T-cell (primary cell): ENCODE measurements at regions not wholly inside any gene's neighbourhood (a gene's known extent, or its start where the extent isn't known, plus 50 kb on each side); places are given as distances from the start of the nearest gene placed in this dataset.

Source experiments
- ATAC-seq, 4 experiments: fragments of 200-7000 bp in 3 of 4; fragments of 150-1000 bp in 1 of 4; cut with Tn5 transposase; replicated peaks in 1 of 4; 1 replicate in 3 of 4; 2 replicates in 1 of 4; pipeline ENCODE4 v1.10.0; 2021; ENCODE audit warnings: moderate library complexity in 3 of 4, mild to moderate bottlenecking in 2 of 4, moderate number of reproducible peaks in 1 of 4
- CTCF ChIA-PET, 2 donors: fragments of 300-600 bp; sonication (Branson Sonifier 250); formaldehyde crosslinking; loops; one replicate each; lab custom pipeline; 2022; ENCODE audit warnings: antibody characterized with exemption in 2 of 2; lab: Charles Lee
- POLR2A ChIA-PET, 2 donors: fragments of 300-600 bp; sonication (Branson Sonifier 250); formaldehyde crosslinking; loops; one replicate each; lab custom pipeline; 2022; ENCODE audit warnings: antibody characterized with exemption in 2 of 2; lab: Charles Lee
- DNase-seq, 35 experiments: peaks; one replicate each; pipeline versions ENCODE4 v3.0.0 to v3.0.0-alpha.2; 2013 to 2023
- H3K27ac ChIP-seq: one replicate; pipeline ENCODE4 v1.5.1; 2013; ENCODE audit warnings: low read length
- H3K27me3 ChIP-seq, 2 experiments: replicated peaks in 1 of 2; 1 replicate in 1 of 2; 2 replicates in 1 of 2; pipeline versions ENCODE4 v1.6.1 to v1.7.0; 2013; ENCODE audit warnings: low read length in 1 of 2, mixed read lengths in 1 of 2; ENCODE audit not compliant: control insufficient read depth in 2 of 2, insufficient read depth in 2 of 2; ENCODE audit errors: extremely low read depth in 1 of 2
- H3K36me3 ChIP-seq, 2 donors: 1 replicate in 1 of 2; 2 replicates in 1 of 2; pipeline versions ENCODE4 v1.6.1 to v1.7.0; 2013; ENCODE audit warnings: low read length in 1 of 2; ENCODE audit not compliant: control insufficient read depth in 2 of 2, insufficient read depth in 1 of 2; ENCODE audit errors: extremely low read depth in 1 of 2
- H3K4me1 ChIP-seq, 2 experiments: 1 replicate in 1 of 2; 2 replicates in 1 of 2; pipeline versions ENCODE4 v1.6.1 to v1.7.0; 2013; ENCODE audit warnings: low read length in 2 of 2, mixed read lengths in 1 of 2; ENCODE audit not compliant: insufficient read depth in 2 of 2, control insufficient read depth in 1 of 2; ENCODE audit errors: extremely low read depth in 1 of 2
- H3K4me3 ChIP-seq, 2 donors: 1 replicate in 1 of 2; 2 replicates in 1 of 2; pipeline versions ENCODE4 v1.5.1 to v1.7.0; 2013; ENCODE audit warnings: mild to moderate bottlenecking in 2 of 2, low read length in 1 of 2, moderate library complexity in 1 of 2; ENCODE audit not compliant: control insufficient read depth in 1 of 2; ENCODE audit errors: extremely low read depth in 1 of 2
- H3K9me3 ChIP-seq: 2 replicates; pipeline ENCODE4 v1.7.0; 2013
- H3K27ac Mint-ChIP-seq, 2 donors: one replicate each; pipeline ENCODE4 v1.8.0; 2020 to 2021; ENCODE audit warnings: mild to moderate bottlenecking in 2 of 2, mixed read lengths in 2 of 2
- H3K27me3 Mint-ChIP-seq, 2 donors: one replicate each; pipeline ENCODE4 v1.8.0; 2021 to 2022; ENCODE audit warnings: mixed read lengths in 2 of 2
- H3K36me3 Mint-ChIP-seq: one replicate; pipeline ENCODE4 v1.8.0; 2021; ENCODE audit warnings: mixed read lengths
- H3K4me1 Mint-ChIP-seq, 3 donors: one replicate each; pipeline ENCODE4 v1.8.0; 2020 to 2022; ENCODE audit warnings: mixed read lengths in 3 of 3, mild to moderate bottlenecking in 1 of 3
- H3K4me3 Mint-ChIP-seq, 3 donors: one replicate each; pipeline ENCODE4 v1.8.0; 2020 to 2022; ENCODE audit warnings: mild to moderate bottlenecking in 3 of 3, mixed read lengths in 3 of 3, moderate library complexity in 3 of 3
- H3K9me3 Mint-ChIP-seq, 3 donors: one replicate each; pipeline ENCODE4 v1.8.0; 2020 to 2022; ENCODE audit warnings: mixed read lengths in 3 of 3
- WGBS: methylation state at CpG from one replicate; pipeline ENCODE4 v1.1.5; 2013; ENCODE audit warnings: missing lambda C conversion rate; ENCODE audit not compliant: insufficient coverage; 5-methylcytosine and 5-hydroxymethylcytosine counted together

GRCh38 chr11:134864968-134865305 is 452.9 kb upstream of the B3GAT1 start:
- Mint-ChIP-seq H3K4me3 (no peak overlapping the region), H3K36me3 (no peaks in the 10 kb centered on the region), H3K9me3 (no peaks in the 10 kb centered on the region), H3K27ac (no peak overlapping the region), H3K27me3 (peaks cover 2 to 4% of the 10 kb centered on the region in 2 donors), H3K4me1 (peaks cover 3 to 10% (median 4%) of the 10 kb centered on the region in 3 donors)
- Histone ChIP-seq H3K4me1 (peaks cover 0 to 6% of the 10 kb centered on the region in 2 experiments), H3K27ac (no peak overlapping the region), H3K27me3 (peaks cover 0 to 5% of the 10 kb centered on the region in 2 experiments), H3K9me3 (no peaks in the 10 kb centered on the region), H3K4me3 (no peak overlapping the region), H3K36me3 (no peaks in the 10 kb centered on the region)
- DNase-seq (no peak), ATAC-seq (no peak)
- WGBS = 85% methylated on average over 3 of the region's 6 CpGs
- POLR2A ChIA-PET = no interaction called here
- CTCF ChIA-PET = no interaction called here

GRCh38 chr11:134864233-134864967 is 452.4 kb upstream of the B3GAT1 start:
- ATAC-seq (no peak), DNase-seq (no peak)
- H3K36me3 Mint-ChIP-seq = no peaks in the 10 kb centered on the region
- 80% methylated on average over 17 of the region's 23 CpGs for whole genome bisulfite sequencing
- Histone ChIP-seq H3K4me1 (peaks cover 0 to 6% of the 10 kb centered on the region in 2 experiments), H3K36me3 (no peaks in the 10 kb centered on the region), H3K4me3 (no peak overlapping the region), H3K27me3 (peaks cover 0 to 6% of the 10 kb centered on the region in 2 experiments), H3K27ac (no peak overlapping the region), H3K9me3 (no peaks in the 10 kb centered on the region)
- CTCF ChIA-PET = no interaction called here
- POLR2A ChIA-PET = no interaction called here
- H3K27ac Mint-ChIP-seq = no peak overlapping the region
- H3K4me3 Mint-ChIP-seq = no peak overlapping the region
- peaks cover 3 to 10% (median 4%) of the 10 kb centered on the region in 3 donors for H3K4me1 Mint-ChIP-seq
- H3K9me3 Mint-ChIP-seq = no peaks in the 10 kb centered on the region
- peaks cover 4% of the 10 kb centered on the region in 2 donors for H3K27me3 Mint-ChIP-seq

GRCh38 chr11:134863294-134863693 is 451.3 kb upstream of the B3GAT1 start:
- H3K4me3 ChIP-seq = no peak overlapping the region
- Mint-ChIP-seq H3K4me1 (peaks cover 3 to 5% (median 3%) of the 10 kb centered on the region in 3 donors), H3K27me3 (peaks cover 4% of the 10 kb centered on the region in 2 donors), H3K36me3 (no peaks in the 10 kb centered on the region), H3K27ac (no peak overlapping the region), H3K9me3 (no peaks in the 10 kb centered on the region), H3K4me3 (no peak overlapping the region)
- H3K4me1 ChIP-seq = peaks cover 0 to under 1% of the 10 kb centered on the region in 2 experiments
- ATAC-seq (no peak), DNase-seq (no peak)
- H3K36me3 ChIP-seq = no peaks in the 10 kb centered on the region
- 78% methylated on average over 8 of the region's 9 CpGs for WGBS
- ChIA-PET POLR2A (no interaction called here), CTCF (no interaction called here)
- H3K27me3 ChIP-seq = peaks cover 0 to 10% of the 10 kb centered on the region in 2 experiments
- no peaks in the 10 kb centered on the region for H3K9me3 ChIP-seq
- no peak overlapping the region for H3K27ac ChIP-seq

GRCh38 chr11:134862587-134863195 is 450.6 kb upstream of the B3GAT1 start:
- no peak overlapping the region for H3K27ac ChIP-seq
- DNase-seq (no peak), ATAC-seq (no peak)
- H3K4me3 Mint-ChIP-seq = no peak overlapping the region
- ChIA-PET POLR2A (no interaction called here), CTCF (no interaction called here)
- H3K27me3 Mint-ChIP-seq = peaks cover 0 to 6% of the 10 kb centered on the region in 2 donors
- WGBS = 67% methylated on average over 1 of the region's 10 CpGs
- H3K36me3 ChIP-seq = no peaks in the 10 kb centered on the region
- H3K4me1 Mint-ChIP-seq = no peaks in the 10 kb centered on the region
- H3K9me3 ChIP-seq = no peaks in the 10 kb centered on the region
- H3K9me3 Mint-ChIP-seq = no peaks in the 10 kb centered on the region
- no peaks in the 10 kb centered on the region for H3K4me1 ChIP-seq
- no peak overlapping the region for H3K27ac Mint-ChIP-seq
- H3K27me3 ChIP-seq = peaks cover 0 to 10% of the 10 kb centered on the region in 2 experiments
- H3K4me3 ChIP-seq = no peak overlapping the region
- H3K36me3 Mint-ChIP-seq = no peaks in the 10 kb centered on the region

- no peaks in the 10 kb centered on the region for H3K36me3 ChIP-seq
- H3K4me3 ChIP-seq = no peak overlapping the region
- DNase-seq = no peak
- no peak overlapping the region for H3K27ac ChIP-seq
- no peaks in the 10 kb centered on the region for H3K9me3 ChIP-seq
- ChIA-PET POLR2A (no interaction called here), CTCF (no interaction called here)
- WGBS = no CpG with 5 or more reads among the region's 5 CpGs
- Mint-ChIP-seq H3K4me3 (no peak overlapping the region), H3K27me3 (peaks cover 0 to 6% of the 10 kb centered on the region in 2 donors), H3K4me1 (no peaks in the 10 kb centered on the region), H3K9me3 (no peaks in the 10 kb centered on the region), H3K27ac (no peak overlapping the region), H3K36me3 (no peaks in the 10 kb centered on the region)
- no peaks in the 10 kb centered on the region for H3K4me1 ChIP-seq
- peaks cover 0 to 13% of the 10 kb centered on the region in 2 experiments for H3K27me3 ChIP-seq
- no peak for ATAC-seq
Measured at GRCh38 chr11:134862105-134862502, 450.1 kb upstream of the B3GAT1 start.

- Mint-ChIP-seq H3K4me3 (no peak overlapping the region), H3K9me3 (no peaks in the 10 kb centered on the region), H3K4me1 (no peaks in the 10 kb centered on the region), H3K27me3 (peaks cover 0 to 7% of the 10 kb centered on the region in 2 donors), H3K36me3 (no peaks in the 10 kb centered on the region), H3K27ac (no peak overlapping the region)
- ChIA-PET POLR2A (no interaction called here), CTCF (no interaction called here)
- H3K4me1 ChIP-seq = no peaks in the 10 kb centered on the region
- H3K27ac ChIP-seq = no peak overlapping the region
- H3K36me3 ChIP-seq = no peaks in the 10 kb centered on the region
- WGBS = no CpG with 5 or more reads among the region's 15 CpGs
- ATAC-seq (no peak), DNase-seq (no peak)
- H3K9me3 ChIP-seq = no peaks in the 10 kb centered on the region
- peaks cover 0 to 18% of the 10 kb centered on the region in 2 experiments for H3K27me3 ChIP-seq
- H3K4me3 ChIP-seq = no peak overlapping the region
Measured at GRCh38 chr11:134861490-134862104, 449.6 kb upstream of the B3GAT1 start.
